DND-41 (cell line): ENCODE measurements at regions not wholly inside any gene's neighbourhood (a gene's known extent, or its start where the extent isn't known, plus 50 kb on each side); places are given as distances from the start of the nearest gene placed in this dataset.

Experiments used
- ATAC-seq: fragments of 200-7000 bp; cut with Tn5 transposase; 3 replicates; pipeline ENCODE4 v1.9.1; 2021; ENCODE audit warnings: low read depth; ENCODE audit not compliant: insufficient read depth
- DNase-seq: peaks from one replicate; pipeline ENCODE4 v3.0.0-alpha.2; 2020
- H2AFZ ChIP-seq: 2 replicates; pipeline ENCODE4 v1.6.0; 2012; ENCODE audit warnings: low read depth, low read length
- H3K27ac ChIP-seq: 2 replicates; pipeline ENCODE4 v1.5.1; 2012; ENCODE audit warnings: low read length, inconsistent platforms
- H3K27me3 ChIP-seq: fragments of 200-600 bp; sonication (generic); 2 replicates; pipeline ENCODE4 v1.6.0; 2012; ENCODE audit warnings: low read length, mild to moderate bottlenecking, inconsistent platforms; ENCODE audit not compliant: insufficient read depth, poor library complexity
- H3K36me3 ChIP-seq: 2 replicates; pipeline ENCODE4 v1.5.1; 2012; ENCODE audit warnings: low read length, inconsistent platforms; ENCODE audit not compliant: insufficient read depth
- H3K4me1 ChIP-seq: 2 replicates; pipeline ENCODE4 v1.5.1; 2012; ENCODE audit warnings: mild to moderate bottlenecking, low read length; ENCODE audit not compliant: insufficient read depth
- H3K4me2 ChIP-seq: 2 replicates; pipeline ENCODE4 v1.6.0; 2012; ENCODE audit warnings: mild to moderate bottlenecking, moderate library complexity, low read length, inconsistent platforms; ENCODE audit not compliant: insufficient read depth
- H3K4me3 ChIP-seq, 2 experiments: fragments of 200-600 bp in 1 of 2; shearing (Covaris generic) in 1 of 2; 2 replicates each; pipeline ENCODE4 v1.5.1; 2012 to 2016; ENCODE audit warnings: inconsistent platforms in 2 of 2, low read length in 2 of 2, mild to moderate bottlenecking in 2 of 2, low read depth in 1 of 2, moderate library complexity in 1 of 2
- H3K79me2 ChIP-seq: 2 replicates; pipeline ENCODE4 v1.6.0; 2012; ENCODE audit warnings: low read length, inconsistent platforms; ENCODE audit not compliant: insufficient read depth
- H3K9ac ChIP-seq: 2 replicates; pipeline ENCODE4 v1.6.0; 2012; ENCODE audit warnings: low read depth, mild to moderate bottlenecking, inconsistent platforms, low read length, moderate library complexity
- H3K9me3 ChIP-seq: 2 replicates; pipeline ENCODE4 v1.5.1; 2012; ENCODE audit warnings: low read length, moderate library complexity, mild to moderate bottlenecking, inconsistent platforms; ENCODE audit not compliant: insufficient read depth, severe bottlenecking
- H4K20me1 ChIP-seq: 2 replicates; pipeline ENCODE4 v1.6.0; 2012; ENCODE audit warnings: low read length; ENCODE audit not compliant: insufficient read depth
- EZH2 ChIP-seq: IDR thresholded peaks from 3 replicates; pipeline ENCODE4 v1.6.1; 2012; ENCODE audit warnings: borderline replicate concordance, low read depth, mild to moderate bottlenecking, moderate library complexity, low read length, inconsistent platforms; ENCODE audit not compliant: severe bottlenecking
- TF ChIP-seq, protein P1 (sequence below): IDR thresholded peaks from 2 replicates; pipeline ENCODE4 v1.5.1; 2012; ENCODE audit warnings: borderline replicate concordance, low read length, moderate library complexity, mild to moderate bottlenecking; ENCODE audit not compliant: poor library complexity, severe bottlenecking; ENCODE audit errors: extremely low read depth

DNA sequence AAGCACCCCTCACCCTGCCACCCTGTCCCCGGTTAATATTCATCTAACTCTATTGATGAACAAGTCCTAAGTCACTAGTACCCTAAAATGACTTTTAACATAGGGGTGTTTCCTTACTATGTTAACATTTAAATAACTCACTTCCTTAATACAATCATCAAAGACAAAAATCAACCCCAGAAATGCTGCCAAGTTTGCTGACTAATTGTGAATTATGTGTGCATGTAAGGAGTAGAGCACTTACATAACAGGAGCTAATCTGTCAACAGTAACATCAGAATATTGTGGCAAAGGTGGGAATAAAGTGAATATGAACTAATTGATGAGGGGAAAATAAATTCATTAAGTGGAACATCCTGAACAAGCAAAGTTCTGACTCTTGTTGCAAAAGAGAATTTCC, 81.4 kb upstream of the ERBB4 start:
- Histone ChIP-seq H3K27ac (no peak overlapping the region), H4K20me1 (no peaks in the 10 kb centered on the region), H2AFZ (no peak overlapping the region), H3K79me2 (no peaks in the 10 kb centered on the region), H3K27me3 (no peaks in the 10 kb centered on the region), H3K4me1 (no peaks in the 10 kb centered on the region), H3K4me2 (no peak overlapping the region), H3K9ac (no peak overlapping the region), H3K9me3 (no peaks in the 10 kb centered on the region), H3K4me3 (no peak overlapping the region), H3K36me3 (no peaks in the 10 kb centered on the region)
- TF ChIP-seq, protein P1, sequence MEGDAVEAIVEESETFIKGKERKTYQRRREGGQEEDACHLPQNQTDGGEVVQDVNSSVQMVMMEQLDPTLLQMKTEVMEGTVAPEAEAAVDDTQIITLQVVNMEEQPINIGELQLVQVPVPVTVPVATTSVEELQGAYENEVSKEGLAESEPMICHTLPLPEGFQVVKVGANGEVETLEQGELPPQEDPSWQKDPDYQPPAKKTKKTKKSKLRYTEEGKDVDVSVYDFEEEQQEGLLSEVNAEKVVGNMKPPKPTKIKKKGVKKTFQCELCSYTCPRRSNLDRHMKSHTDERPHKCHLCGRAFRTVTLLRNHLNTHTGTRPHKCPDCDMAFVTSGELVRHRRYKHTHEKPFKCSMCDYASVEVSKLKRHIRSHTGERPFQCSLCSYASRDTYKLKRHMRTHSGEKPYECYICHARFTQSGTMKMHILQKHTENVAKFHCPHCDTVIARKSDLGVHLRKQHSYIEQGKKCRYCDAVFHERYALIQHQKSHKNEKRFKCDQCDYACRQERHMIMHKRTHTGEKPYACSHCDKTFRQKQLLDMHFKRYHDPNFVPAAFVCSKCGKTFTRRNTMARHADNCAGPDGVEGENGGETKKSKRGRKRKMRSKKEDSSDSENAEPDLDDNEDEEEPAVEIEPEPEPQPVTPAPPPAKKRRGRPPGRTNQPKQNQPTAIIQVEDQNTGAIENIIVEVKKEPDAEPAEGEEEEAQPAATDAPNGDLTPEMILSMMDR, result no peak
- TF ChIP-seq EZH2, result no peak
- no peak for DNase-seq
- no peak for ATAC-seq

DNA sequence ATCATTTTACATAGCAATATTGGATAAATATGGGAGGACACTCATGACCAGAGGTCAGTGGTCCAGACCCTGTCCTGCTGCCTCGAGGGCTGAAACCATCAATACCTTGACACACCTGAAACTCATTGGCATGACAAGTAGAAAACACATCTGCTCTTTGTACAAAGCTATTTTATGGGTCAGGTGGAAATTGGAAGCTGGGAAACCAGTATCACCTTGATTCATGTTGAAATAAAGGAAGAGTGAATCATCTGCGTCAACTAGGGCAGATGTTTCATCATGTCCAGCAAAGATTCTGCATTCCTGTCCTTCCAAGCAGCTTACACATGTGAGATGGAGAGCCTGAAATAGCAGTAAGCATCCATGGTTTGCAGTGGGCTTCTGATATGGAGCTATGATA, 80.0 kb upstream of the ERBB4 start:
- TF ChIP-seq, protein P1, result no peak
- TF ChIP-seq EZH2, result no peak
- Histone ChIP-seq H3K9me3 (no peaks in the 10 kb centered on the region), H3K4me1 (no peaks in the 10 kb centered on the region), H3K36me3 (no peaks in the 10 kb centered on the region), H3K27ac (no peak overlapping the region), H2AFZ (no peak overlapping the region), H3K27me3 (no peaks in the 10 kb centered on the region), H4K20me1 (no peaks in the 10 kb centered on the region), H3K4me3 (no peak overlapping the region), H3K9ac (no peak overlapping the region), H3K79me2 (no peaks in the 10 kb centered on the region), H3K4me2 (no peak overlapping the region)
- DNase-seq (no peak), ATAC-seq (no peak)

DNA sequence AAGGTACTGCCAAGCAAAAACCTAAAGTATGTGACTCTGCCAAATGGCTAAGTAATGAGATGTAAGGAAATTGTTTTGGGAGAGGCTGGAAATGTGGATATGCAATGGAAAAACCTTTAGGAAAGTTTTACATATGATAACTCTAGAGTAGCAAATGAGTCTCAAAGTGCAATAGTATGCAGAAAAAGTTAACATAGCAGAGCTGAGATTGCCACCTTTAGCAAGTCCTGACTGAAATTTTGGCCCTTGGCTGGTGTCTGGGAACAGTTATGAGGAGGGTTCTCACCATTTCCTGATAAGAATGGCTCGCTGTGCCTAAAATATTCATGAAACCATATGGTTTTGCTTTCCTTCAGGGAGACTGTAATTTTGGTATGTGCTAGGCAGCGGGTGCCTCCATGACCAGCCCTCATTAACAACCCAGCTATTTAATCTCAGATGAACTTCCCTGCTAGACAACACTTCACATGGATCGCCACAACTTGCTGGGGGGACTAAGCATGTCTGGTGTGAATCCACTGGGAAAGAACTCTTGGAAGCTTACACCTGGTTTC, 72.3 kb upstream of the ERBB4 start:
- DNase-seq, result no peak
- no peaks in the 10 kb centered on the region for H3K36me3 ChIP-seq
- H3K79me2 ChIP-seq, result no peaks in the 10 kb centered on the region
- H3K27ac ChIP-seq, result no peak overlapping the region
- H3K9me3 ChIP-seq, result no peaks in the 10 kb centered on the region
- no peaks in the 10 kb centered on the region for H4K20me1 ChIP-seq
- TF ChIP-seq EZH2, result no peak
- TF ChIP-seq, protein P1, result no peak
- no peak for ATAC-seq
- no peak overlapping the region for H3K4me3 ChIP-seq
- no peaks in the 10 kb centered on the region for H3K27me3 ChIP-seq
- H3K4me2 ChIP-seq, result no peak overlapping the region
- no peaks in the 10 kb centered on the region for H3K4me1 ChIP-seq
- H3K9ac ChIP-seq, result no peak overlapping the region
- no peak overlapping the region for H2AFZ ChIP-seq

DNA sequence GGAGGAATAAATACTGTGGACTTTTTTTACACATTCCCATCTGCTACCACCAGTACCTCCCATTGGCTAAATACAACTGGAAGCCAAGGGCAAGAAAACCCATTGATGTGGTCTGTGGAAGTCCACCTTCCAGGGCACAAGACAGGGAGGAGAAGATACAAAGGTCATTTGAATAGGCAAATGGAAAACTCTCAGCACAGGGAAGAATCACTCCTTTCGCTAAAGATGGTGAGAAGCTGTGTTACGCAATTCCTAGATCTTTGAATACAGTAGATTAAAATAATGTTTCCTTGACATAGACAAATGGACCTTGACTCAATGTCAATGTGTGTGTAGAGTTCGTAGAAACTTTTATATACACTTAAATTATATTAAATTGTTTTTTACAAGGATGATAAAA, 70.9 kb upstream of the ERBB4 start:
- DNase-seq, result no peak
- H3K4me1 ChIP-seq, result no peaks in the 10 kb centered on the region
- no peaks in the 10 kb centered on the region for H3K79me2 ChIP-seq
- H2AFZ ChIP-seq, result no peak overlapping the region
- H3K36me3 ChIP-seq, result no peaks in the 10 kb centered on the region
- H3K4me3 ChIP-seq, result no peak overlapping the region
- no peaks in the 10 kb centered on the region for H3K27me3 ChIP-seq
- H3K27ac ChIP-seq, result no peak overlapping the region
- no peak for ATAC-seq
- H4K20me1 ChIP-seq, result no peaks in the 10 kb centered on the region
- no peaks in the 10 kb centered on the region for H3K9me3 ChIP-seq
- no peak overlapping the region for H3K4me2 ChIP-seq
- no peak overlapping the region for H3K9ac ChIP-seq
- TF ChIP-seq EZH2, result no peak
- TF ChIP-seq, protein P1, result no peak
